GM23338 (cell line): ENCODE measurements at regions not wholly inside any gene's neighbourhood (a gene's known extent, or its start where the extent isn't known, plus 50 kb on each side); places are given as distances from the start of the nearest gene placed in this dataset.

ENCODE experiments used
- CTCF ChIP-seq, 2 experiments: fragments of 200-600 bp in 1 of 2; sonication (generic) in 1 of 2; conservative IDR thresholded peaks; 2 replicates each; pipeline versions ENCODE4 v1.5.1 to v1.6.1; 2016 to 2017; ENCODE audit warnings: antibody characterized with exemption in 2 of 2, low read depth in 2 of 2, mild to moderate bottlenecking in 2 of 2, moderate library complexity in 1 of 2
- EZH2 ChIP-seq: fragments of 200-600 bp; sonication (generic); IDR thresholded peaks from one replicate; pipeline ENCODE4 v1.8.0; 2017; ENCODE audit warnings: antibody characterized with exemption, mild to moderate bottlenecking, low read depth; ENCODE audit not compliant: unreplicated experiment
- NANOG ChIP-seq: IDR thresholded peaks from 2 replicates; pipeline ENCODE4 v1.6.1; 2016; ENCODE audit warnings: antibody characterized with exemption, borderline replicate concordance
- POLR2AphosphoS5 ChIP-seq: IDR thresholded peaks from 2 replicates; pipeline ENCODE4 v1.6.1; 2016; ENCODE audit warnings: antibody characterized with exemption, low read depth
- REST ChIP-seq: IDR thresholded peaks from one replicate; pipeline ENCODE4 v1.6.1; 2018; ENCODE audit warnings: antibody characterized with exemption; ENCODE audit not compliant: unreplicated experiment

- no peak for TF ChIP-seq CTCF (conservative IDR thresholded peaks at IDR 0.05; ENCODE audit: low read depth in 2 of 2)
- TF ChIP-seq POLR2AphosphoS5 = no peak
- no peak for TF ChIP-seq REST
- no peak for TF ChIP-seq EZH2
- no peak for TF ChIP-seq NANOG
These were observed 163.2 kb downstream of the WSCD1 start for GRCh38 chr17:6233339-6233738.
